GM21576 (cell line): ENCODE measurements at regions not wholly inside any gene's neighbourhood (a gene's known extent, or its start where the extent isn't known, plus 50 kb on each side); places are given as distances from the start of the nearest gene placed in this dataset.

ENCODE experiments used
- ATAC-seq: cut with Tn5 transposase; IDR thresholded peaks from one replicate; pipeline ENCODE4 v1.9.1; 2021; ENCODE audit warnings: mild to moderate bottlenecking, moderate library complexity; ENCODE audit not compliant: unreplicated experiment

DNA sequence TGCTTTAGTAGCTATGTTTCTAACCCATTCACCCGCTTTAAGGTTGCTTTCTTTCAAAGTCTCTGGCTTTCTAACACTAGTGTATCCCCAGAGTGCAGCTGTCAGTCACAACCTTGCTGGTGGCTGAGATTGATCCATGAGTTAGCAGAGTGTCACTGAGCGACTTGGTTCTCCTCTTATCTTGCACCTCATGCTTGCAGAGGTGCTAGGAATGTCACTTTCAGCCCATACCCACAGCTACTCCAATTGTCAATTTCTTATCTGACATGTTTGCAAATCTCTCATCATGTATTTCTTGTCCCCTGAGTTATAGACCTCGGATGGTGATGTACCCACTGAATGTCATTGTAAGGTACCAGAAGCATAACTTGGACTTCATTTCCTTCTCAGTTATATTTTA, 1110.2 kb downstream of the GALC start:
- no peak for ATAC-seq

DNA sequence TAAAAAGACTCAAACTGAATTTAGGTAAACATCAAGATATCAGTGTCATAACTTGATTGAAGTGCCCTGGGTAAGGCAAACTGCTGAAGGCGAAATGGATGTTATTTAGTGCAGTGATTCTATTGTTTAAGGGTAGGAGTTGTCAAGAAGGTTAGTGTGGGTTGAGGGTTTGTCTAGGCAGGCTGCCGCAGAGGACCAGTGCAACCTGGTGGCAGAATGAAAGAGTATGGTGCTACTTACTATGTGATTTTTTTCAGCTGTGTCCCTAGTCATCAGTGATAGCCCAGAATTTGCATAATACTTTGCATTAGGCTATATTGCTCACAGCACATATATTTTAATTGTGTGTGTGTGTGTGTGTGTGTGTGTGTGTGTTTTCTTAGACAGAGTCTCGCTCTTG, 1127.0 kb downstream of the GALC start:
- no peak for ATAC-seq

DNA sequence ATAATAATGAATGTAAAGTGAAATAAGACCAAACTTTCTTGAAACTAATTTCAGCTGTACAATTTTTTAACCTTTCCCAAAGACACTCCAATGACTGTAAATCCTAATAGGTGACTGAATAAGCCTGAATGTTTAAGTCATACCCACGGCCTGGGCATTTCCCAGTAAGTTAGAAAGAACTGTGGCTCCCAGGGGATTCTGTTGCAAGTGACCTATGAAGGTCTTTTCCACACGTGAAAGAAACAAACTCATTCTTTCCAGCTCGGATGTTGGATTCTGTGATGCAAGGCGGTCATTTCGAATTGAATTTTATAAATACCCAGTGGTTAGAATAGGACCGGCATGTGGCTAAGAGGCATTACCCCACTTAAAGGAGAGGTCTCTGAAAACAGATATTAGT, 1134.4 kb downstream of the GALC start:
- no peak for ATAC-seq

DNA sequence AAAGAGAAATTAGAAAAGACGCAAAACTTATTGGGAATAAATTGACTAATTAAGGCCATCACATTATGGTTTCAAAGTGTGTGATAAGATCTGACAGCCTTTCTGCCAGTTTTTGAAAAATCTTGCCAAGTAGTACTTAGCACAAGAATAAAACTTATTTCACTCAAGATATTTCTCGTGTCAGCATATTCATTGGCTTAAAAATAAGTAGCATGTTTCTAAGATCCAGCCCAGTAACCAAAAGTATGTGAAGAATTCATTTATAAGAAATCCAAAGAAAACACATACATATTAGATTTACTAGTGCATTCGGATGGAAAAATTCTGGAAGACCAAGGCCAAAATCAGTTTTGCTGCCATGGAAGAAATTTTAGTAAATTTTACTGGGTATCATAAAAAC, 1135.0 kb downstream of the GALC start:
- ATAC-seq = no peak

DNA sequence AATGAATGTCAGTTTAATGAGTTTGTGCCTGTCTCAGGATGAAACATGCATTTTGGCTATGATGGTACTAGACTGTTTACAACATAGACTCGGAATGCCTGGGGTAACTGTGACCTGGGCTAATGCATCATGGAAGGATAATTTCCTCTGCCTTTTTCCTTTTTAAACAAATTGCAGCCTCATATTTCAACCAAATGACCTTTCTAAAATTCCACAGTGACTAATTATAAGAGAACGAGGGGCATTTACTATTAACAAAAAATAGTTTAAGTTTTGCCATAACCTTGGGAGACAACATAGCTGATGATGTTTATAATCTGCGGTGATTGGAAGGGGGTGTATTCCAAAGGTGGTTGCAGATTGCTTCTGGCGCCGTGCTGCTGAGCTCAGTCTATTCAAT, 1140.5 kb downstream of the GALC start:
- no peak for ATAC-seq

DNA sequence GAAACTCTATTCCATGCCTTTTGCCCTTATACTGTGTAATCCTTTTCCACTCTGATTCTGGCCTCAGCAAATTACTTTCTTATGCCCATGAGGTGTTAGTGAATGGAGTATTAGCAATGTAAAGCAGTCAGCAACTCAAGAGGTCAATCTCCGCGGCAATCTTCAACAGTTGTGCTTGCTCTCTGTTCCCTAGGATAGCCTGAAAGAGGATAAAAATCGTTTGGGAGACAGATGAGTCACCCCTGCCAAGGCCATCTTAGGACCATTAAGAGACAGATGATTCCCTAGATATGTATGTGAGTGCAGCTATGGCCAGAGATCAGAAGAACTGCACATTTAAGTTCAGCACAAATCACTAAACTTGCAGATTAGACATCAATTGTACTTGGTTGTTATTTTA, 1145.8 kb downstream of the GALC start:
- ATAC-seq = no peak

DNA sequence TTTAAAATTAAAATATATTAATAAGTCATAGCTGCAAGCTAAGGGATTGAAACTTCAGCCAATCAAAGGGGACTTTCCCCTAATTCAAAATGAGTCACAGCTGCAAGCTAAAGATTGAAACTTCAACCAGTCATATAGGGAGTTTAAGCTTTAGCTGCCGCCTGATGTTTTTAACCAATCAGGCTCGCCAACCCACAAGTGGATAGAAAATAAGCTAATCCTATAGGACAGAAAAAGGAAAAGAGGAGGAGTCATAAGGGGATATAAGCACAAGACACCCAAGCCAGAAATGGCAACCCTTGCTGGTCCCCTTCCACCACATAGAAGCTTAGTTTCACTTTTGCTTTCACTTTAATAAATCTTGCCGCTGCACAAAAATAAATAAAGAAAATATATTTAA, 1154.6 kb downstream of the GALC start:
- ATAC-seq = no peak

DNA sequence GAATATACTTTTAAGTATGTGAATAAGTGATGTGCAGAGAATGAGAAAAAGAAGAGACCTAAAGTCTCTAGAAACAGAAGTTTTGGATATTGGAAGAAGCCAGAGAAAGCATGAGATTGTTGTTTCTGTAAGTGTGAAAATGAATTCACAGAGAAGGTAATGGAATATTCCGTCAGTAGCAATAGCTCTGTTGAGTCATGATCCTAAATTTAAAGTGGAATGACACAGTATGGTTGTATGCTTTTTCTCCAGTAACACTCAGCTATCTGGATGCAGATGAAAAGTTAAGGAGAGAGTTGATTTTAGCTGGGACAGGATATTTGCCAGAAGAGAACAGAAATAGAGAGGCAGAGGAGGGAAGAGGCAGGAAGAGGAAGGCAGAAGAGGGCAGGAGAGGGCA, 1166.3 kb downstream of the GALC start:
- no peak for ATAC-seq

DNA sequence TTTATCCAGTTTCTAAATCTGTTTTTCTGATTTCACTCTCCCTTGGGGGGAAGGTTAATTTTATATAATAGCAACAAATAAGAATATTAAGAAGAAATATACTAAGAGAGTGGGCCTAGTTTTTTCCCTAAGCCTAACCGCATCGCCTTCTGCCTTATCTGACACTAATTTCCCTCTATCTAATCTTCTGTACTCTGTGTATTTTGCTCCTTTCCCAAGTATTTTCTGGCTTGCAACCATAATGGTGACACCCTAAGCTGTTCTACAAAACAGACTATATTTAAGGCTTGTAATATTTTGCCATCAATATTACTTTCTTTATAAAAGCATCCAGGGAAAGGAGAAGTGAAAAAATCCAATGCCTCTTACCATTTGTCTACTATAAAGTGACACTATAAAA, 1168.8 kb downstream of the GALC start:
- no peak for ATAC-seq

DNA sequence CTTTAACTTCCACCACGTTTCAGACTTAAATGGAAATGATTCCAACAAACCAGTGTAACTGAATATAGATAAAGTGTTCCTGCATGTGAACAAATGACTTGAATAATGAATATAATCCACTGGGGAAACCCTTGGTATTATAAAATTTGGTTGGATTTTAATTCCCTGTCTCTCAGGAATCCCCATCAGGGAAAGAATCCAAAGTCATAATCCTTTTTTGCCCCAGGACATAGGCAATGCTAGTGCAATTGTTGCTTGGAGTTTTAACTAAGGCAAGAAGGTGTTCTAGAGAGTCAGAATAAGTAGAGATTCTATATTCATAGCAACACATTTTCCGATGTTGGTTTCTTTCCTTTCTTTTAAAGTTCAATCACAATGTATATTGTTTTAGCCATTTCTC, 1169.4 kb downstream of the GALC start:
- no peak for ATAC-seq

DNA sequence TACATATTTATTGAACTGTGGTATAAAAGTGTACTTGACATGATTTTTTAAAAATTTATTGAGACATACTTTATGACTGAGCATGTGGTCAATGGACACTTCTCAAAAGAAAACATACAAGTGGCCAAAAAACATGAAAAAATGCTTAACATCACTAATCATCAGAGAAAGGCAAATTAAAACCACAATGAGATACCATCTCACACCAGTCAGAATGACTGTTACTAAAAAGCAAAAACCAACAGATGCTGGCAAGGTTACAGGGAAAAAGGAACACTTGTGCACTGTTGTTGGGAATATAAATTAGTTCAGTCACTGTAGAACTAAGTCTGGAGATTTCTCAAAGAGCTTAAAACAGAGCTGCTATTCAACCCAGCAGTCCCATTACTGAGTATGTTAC, 1177.6 kb downstream of the GALC start:
- ATAC-seq = no peak

DNA sequence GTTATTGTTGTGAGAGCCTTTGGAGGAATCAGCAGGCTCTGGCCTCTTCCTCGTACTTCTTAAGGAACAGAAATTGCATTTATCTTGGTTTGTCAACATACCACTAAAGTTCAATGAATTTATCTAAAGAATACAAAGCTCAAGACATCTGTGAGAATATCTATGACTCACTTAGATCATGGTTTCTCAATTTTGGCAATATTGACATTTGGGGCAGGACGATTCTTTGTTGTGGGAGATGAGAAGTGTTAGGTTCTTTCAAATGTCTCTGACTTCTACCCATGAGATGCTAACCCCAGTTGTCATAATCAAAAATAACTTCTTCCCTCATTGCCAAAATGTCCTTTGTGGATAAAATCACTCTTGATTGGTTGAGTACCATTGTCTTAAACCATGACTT, 1190.3 kb downstream of the GALC start:
- no peak for ATAC-seq

DNA sequence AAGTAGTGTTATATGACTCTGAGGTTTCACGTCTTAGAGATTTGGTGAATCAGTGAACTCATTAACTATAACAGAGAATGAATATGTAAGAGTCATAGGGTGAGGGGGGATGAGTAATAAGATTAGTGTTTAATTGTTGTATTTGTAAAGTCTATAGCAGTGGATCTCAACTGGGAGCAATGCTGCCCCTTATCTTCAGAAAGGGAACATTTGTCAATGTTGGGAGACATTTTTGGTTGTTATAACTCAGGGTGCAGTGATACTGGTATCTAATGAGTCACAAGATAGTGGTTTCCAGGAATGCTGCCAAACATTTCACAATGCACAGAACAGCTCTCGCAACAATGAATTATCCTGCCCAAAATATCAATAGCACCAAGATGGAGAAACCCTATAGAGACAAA, 1193.7 kb downstream of the GALC start:
- no peak for ATAC-seq

DNA sequence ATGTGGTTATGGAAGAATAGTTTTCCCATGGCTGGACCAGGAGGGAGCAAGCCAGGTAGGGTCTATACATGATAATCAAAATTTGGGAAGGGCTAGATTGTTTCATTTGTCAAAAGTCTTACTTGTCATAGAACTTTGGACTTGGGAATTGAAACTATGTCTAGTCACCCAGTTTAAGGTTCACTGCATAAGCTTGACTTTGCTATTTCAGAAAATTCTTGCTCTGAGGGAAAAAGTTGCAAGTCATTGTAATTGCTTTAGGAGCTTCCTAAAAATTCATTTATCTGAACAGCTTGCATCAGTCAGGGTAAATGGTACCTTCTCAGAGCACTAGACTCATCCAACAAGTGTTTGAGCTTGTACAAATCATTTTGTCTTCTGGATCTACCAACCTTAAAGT, 1194.7 kb downstream of the GALC start:
- no peak for ATAC-seq

DNA sequence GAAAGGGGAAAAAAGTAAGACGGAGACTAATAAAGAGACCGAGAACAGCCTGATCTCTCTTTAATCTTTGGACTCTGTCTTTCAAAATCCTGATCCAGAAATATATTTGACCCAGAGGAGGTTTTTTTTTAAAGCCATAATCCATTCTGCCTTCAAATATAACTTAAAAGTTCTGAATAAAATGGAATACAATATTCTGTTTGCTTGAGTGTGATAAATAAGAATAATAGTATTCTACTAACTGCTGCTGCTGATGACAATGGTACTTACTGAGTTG, 1196.0 kb downstream of the GALC start:
- ATAC-seq = no peak

DNA sequence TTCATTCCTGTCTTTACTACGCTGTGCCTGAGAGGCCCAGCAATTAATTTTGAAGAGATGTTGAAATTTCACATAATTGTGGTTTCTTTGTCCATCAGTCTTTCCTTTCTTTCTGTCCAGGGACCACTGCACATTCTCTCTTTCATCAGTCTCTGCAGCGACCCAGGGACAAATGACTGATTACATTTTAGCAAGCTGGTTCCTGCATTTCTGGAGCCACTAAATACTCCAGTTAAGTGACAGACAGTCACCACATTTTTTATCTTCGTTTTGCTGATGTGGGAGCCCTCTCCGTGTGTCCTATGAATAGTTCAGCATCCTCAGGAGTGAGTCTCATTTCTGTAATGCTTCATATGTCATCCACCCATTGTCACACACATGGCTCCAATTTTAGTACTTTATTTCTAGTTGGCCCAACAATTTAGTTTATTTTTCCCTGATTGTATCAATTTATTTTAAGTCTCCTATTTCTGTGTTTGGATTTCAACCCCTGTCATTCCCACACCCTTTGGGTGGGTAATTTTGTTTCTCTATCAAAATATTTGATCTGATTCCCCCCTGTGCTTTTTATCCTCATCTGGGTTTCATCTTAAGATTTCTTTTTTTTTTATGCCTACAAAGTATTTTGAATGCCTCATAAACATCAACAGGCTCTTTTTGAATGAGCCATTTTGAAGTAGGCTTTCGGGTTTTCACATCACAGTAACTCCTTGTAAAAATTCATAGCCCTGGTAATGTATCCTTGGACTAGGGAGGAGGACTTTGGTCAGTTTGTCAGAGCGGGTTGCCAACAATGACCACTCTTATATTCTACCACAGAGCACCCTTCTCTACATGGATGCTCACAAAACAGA, 1196.5 kb downstream of the GALC start:
- ATAC-seq = no peak

DNA sequence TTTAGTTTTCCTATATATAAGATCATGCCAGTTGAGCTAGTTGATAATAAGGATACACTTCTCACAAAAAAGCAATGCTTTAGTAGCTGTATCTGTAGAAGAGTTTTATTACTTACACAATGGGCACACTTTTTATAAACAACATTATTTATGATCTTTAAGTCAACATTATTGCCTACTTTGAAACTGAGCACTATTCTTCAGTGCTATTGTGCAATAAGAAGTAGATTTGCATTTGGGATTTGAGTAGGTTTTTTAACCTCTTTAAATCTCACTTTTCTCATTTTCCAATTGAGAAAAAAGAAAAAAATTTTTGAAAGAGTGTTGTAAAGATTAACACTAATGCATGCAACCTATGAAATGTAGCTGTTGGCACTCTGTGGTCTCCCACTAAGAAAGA, 1198.3 kb downstream of the GALC start:
- ATAC-seq = no peak

DNA sequence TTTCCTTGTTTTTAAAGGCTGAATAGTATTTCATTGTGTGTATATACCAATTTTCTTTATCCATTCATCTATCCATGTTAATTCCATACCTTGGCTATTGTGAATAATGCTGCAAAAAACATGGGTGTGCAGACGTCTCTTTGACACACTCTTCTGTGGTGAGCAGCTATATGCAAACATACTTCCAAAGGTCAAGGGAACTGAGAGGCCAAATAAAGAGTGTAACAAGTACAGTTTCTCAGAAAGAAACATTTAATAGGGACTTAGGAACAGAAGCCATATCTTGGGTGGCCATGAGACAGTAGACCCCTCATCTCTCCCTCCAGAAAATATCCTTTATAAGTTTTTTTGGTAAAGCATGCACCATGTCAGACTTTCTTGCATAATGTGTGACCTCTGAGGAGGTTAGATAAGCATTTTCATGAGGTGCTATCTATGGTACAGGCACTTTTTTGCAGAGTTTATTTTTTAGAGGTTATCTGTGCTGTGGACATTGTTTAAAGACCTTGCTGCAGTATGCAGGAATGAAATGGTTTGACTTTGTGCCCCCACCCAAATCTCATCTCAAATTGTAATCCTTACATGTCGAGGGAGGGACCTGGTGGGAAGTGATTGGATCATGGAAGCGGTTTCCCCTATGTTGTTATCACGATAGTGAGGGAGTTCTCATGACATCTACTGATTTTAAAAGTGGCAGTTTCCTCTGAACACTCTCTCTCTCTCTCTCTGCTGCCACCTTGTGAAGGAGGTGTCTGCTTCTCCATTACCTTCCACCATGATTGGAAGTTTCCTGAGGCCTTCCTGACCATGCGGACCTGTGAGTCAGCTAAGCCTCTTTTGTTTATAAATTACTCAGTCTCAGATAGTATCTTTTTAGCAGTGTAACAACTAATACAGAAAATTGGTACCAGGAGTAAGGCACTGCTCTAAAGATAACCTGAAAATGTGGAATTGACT, 1202.3 kb downstream of the GALC start:
- ATAC-seq = no peak

DNA sequence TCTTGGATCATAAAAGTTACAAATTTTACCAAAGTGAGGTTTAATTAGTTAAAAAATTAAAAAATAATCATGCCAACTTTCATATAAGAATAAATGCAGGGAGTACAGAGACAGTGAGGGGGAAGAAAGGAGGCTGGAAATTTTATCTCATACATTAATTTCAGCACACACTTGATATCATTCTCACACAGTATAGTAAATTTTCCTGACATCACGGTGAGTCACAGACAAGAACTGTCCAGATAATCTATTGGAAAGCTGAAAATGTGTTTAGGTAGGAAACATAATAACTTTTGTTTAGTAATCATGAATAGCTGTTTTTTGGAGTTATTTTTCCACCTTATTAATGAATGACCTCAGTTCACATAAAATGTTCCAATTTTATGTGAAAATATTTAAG, 1204.8 kb downstream of the GALC start:
- no peak for ATAC-seq

DNA sequence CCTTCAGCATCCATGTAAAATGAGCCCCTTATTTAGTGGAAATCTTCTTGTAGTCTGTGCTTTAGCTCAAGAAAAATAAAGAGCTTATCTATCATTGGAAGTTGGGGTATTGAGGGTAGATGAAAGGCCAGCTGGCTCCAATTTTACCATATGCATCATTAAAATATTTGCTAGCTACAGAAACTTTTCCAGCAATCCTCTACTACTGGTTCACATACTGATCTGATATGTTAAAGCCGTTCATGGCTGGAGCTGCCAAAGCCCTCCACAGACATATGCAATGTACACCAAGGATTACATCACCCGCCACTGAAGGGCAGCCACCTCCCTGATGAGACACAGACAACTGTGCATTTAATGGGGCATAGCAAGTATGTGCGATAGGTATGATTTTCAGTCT, 1205.3 kb downstream of the GALC start:
- ATAC-seq = no peak

DNA sequence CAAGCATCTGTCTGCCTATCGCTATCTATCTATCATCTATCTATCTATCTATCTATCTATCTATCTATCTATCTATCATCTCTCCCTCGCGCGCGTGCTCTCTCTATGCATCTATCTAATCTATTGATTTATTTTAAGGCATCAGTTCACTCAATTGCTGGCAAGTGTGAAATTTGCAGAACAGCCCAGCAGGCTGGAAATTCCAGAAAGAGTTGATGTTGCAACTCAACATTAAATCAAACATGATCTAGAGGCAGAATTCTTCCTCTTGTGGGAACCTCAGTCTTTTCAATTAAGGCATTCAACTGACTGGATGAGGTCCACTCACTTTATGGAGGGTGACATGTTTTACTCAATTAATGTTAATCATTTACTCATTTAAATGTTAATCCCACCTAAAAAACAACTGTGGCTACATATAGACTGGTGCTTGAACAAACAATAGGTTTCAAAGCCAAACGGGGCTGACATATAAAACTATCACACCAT, 1210.8 kb downstream of the GALC start:
- no peak for ATAC-seq

DNA sequence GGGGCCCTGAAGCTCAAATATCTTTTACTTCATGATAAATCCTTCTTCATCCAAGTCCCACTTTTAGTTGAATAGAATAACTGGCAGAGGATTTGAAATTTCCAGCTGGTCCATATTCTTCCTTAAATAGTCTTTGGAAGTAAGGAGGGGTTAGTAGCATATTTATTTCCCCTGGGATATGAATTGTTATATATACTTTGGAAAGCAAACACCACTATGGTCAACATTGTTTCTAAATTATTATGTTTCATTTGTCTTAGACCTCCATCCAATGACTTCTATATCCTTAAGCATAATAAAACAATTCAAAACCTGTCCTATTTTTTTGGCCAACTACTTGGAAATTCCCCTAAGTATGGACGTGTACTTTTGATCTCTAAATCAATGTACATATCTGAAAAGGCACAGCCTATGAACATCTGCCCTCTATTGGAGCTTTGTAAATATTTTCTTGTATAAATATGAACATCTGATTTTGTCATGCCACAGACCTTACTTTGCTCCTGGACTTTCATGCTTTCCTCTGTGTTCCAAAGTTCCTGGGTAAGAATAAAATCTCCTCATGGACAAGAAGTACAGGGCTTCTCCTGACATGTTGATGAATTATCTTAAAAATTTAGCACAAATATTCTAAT, 1212.0 kb downstream of the GALC start:
- ATAC-seq = no peak
